ENCODE measurements at regions not wholly inside any gene's neighbourhood (a gene's known extent, or its start where the extent isn't known, plus 50 kb on each side); places are given as distances from the start of the nearest gene placed in this dataset.

DNA sequence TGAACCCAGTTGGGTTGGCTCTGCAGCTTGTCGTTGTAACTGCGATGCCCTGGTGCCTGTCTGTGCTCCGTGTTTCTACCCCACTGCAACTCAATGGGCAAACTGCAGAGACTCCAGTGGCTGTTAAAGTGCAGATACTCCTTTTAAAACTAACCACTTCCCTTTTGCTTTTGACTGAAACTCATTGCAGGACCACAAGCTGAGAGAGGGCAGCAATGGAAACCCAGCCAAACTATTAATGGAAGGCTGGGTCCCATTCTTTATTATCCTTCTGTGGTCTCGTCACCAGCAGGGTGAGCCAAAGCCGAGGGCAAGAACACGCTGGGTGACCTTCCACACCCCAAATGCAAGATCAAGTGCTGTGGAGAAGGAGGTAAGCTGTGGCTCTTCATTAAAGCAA is 910.4 kb downstream of the VRK1 start:
- TF ChIP-seq, protein P1, sequence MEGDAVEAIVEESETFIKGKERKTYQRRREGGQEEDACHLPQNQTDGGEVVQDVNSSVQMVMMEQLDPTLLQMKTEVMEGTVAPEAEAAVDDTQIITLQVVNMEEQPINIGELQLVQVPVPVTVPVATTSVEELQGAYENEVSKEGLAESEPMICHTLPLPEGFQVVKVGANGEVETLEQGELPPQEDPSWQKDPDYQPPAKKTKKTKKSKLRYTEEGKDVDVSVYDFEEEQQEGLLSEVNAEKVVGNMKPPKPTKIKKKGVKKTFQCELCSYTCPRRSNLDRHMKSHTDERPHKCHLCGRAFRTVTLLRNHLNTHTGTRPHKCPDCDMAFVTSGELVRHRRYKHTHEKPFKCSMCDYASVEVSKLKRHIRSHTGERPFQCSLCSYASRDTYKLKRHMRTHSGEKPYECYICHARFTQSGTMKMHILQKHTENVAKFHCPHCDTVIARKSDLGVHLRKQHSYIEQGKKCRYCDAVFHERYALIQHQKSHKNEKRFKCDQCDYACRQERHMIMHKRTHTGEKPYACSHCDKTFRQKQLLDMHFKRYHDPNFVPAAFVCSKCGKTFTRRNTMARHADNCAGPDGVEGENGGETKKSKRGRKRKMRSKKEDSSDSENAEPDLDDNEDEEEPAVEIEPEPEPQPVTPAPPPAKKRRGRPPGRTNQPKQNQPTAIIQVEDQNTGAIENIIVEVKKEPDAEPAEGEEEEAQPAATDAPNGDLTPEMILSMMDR (IDR thresholded peaks at IDR 0.05; ENCODE audit: poor library complexity): no peak
- TF ChIP-seq EZH2 (IDR thresholded peaks at IDR 0.05; ENCODE audit: borderline replicate concordance): no peak
